Erythroblast (primary cell): ENCODE measurements at regions not wholly inside any gene's neighbourhood (a gene's known extent, or its start where the extent isn't known, plus 50 kb on each side); places are given as distances from the start of the nearest gene placed in this dataset.

Source experiments
- GATA1 ChIP-seq: IDR thresholded peaks from 2 replicates; pipeline ENCODE4 v1.6.1; 2011; ENCODE audit warnings: low read depth, mild to moderate bottlenecking, control low read depth, low read length, moderate library complexity
- POLR2A ChIP-seq: IDR thresholded peaks from 2 replicates; pipeline ENCODE4 v1.6.1; 2011; ENCODE audit warnings: mild to moderate bottlenecking, low read length

DNA sequence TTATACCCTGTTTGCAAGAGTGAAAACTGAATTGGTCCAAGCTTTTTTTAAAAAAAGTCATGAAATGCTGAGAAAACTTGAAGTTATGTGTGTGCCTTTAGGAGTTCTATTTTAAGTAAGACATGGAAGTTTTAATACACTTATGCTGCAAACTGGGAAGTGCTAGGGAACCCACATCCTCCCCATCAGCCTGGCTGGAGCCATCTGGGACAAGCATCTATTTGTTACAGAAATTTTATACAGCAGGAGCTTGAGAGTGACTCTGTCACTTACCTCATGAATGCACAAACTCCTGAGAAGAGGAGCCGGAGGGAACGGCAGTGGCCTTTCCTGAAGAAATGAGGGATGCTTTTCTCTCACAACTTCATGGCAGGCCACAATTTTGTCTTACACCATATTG is 78.2 kb upstream of the SLC44A3 start:
- no peak for TF ChIP-seq POLR2A
- no peak for TF ChIP-seq GATA1
